ENCODE measurements at regions not wholly inside any gene's neighbourhood (a gene's known extent, or its start where the extent isn't known, plus 50 kb on each side); places are given as distances from the start of the nearest gene placed in this dataset.

- Histone ChIP-seq H3K27ac (ENCODE audit: low read depth, low read length) (no peak overlapping the region), H3K23ac (ENCODE audit: insufficient read length) (no peak overlapping the region), H3K23me2 (ENCODE audit: low read depth, low read length) (no peaks in the 10 kb centered on the region), H2AK5ac (ENCODE audit: low read depth, low read length) (no peak overlapping the region), H4K5ac (ENCODE audit: insufficient read length, low read depth, low read length) (no peak overlapping the region), H3K9me3 (ENCODE audit: insufficient read depth in 2 of 2, low read depth in 1 of 2, low read length in 1 of 2) (no peaks in the 10 kb centered on the region), H3K56ac (replicated peaks; ENCODE audit: insufficient read length, low read depth, low read length) (no peak overlapping the region), H3K14ac (ENCODE audit: insufficient read length) (no peak overlapping the region), H4K20me1 (replicated peaks in 1 of 2; ENCODE audit: control insufficient read depth in 1 of 2, insufficient read depth in 2 of 2, low read length in 2 of 2) (no peaks in the 10 kb centered on the region), H2BK20ac (ENCODE audit: low read length) (no peak overlapping the region), H2BK120ac (replicated peaks; ENCODE audit: low read depth, low read length) (no peak overlapping the region), H3K27me3 (replicated peaks in 1 of 4; ENCODE audit: control insufficient read depth in 3 of 4, extremely low read depth in 1 of 4, insufficient read depth in 3 of 4, low read length in 3 of 4) (no peaks in the 10 kb centered on the region), H2BK15ac (ENCODE audit: low read length) (no peak overlapping the region), H2BK12ac (ENCODE audit: low read depth, low read length) (no peak overlapping the region), H3K4me3 (ENCODE audit: extremely low read depth in 1 of 4, insufficient read depth in 2 of 4, low read depth in 3 of 4, low read length in 4 of 4) (no peak overlapping the region), H4K91ac (replicated peaks; ENCODE audit: insufficient read length, low read length) (no peak overlapping the region), H3K18ac (ENCODE audit: extremely low read depth, low read length) (no peak overlapping the region), H3K9ac (replicated peaks in 1 of 4; ENCODE audit: extremely low read depth in 1 of 4, low read depth in 3 of 4, low read length in 3 of 4) (no peak overlapping the region), H3K36me3 (ENCODE audit: control insufficient read depth in 2 of 4, insufficient read depth in 4 of 4, low read length in 3 of 4) (no peaks in the 10 kb centered on the region), H3K4me1 (replicated peaks in 1 of 4; ENCODE audit: control insufficient read depth in 3 of 4, insufficient read depth in 4 of 4, low read length in 3 of 4) (peaks cover 0 to 7% (median 2%) of the 10 kb centered on the region in 4 experiments; a peak in 3 of 7 replicates), H4K8ac (ENCODE audit: extremely low read depth, insufficient read depth, low read length) (no peak overlapping the region), H2AFZ (ENCODE audit: low read length) (no peak overlapping the region), H2BK5ac (ENCODE audit: low read depth, low read length) (no peak overlapping the region), H3K4me2 (ENCODE audit: insufficient read depth in 1 of 2, low read depth in 2 of 2, low read length in 2 of 2) (no peak overlapping the region), H3K4ac (replicated peaks; ENCODE audit: insufficient read length, low read depth, low read length) (no peak overlapping the region), H3K79me2 (ENCODE audit: control insufficient read depth in 1 of 2, insufficient read depth in 2 of 2, low read length in 2 of 2) (no peaks in the 10 kb centered on the region), H3K79me1 (ENCODE audit: low read depth, low read length) (no peaks in the 10 kb centered on the region)
- ChIA-PET POLR2A (ENCODE audit: partially characterized antibody) (no interaction called here), CTCF (ENCODE audit: partially characterized antibody) (interaction anchor here (1.1 to 4.4 kb wide), 2 partner anchors 17 to 268 kb away, joined by 3 to 18 read pairs; no protein-coding TSS in a partner anchor)
- 98% methylated on average over 2 of the region's 2 CpGs; no CpG with 5 or more reads in 1 of the 2 experiments for WGBS, 2 experiments (ENCODE audit: extremely low coverage in 1 of 2, insufficient coverage in 1 of 2, insufficient read length in 1 of 2, insufficient replicate concordance in 2 of 2, low coverage in 1 of 2, low lambda C conversion rate in 2 of 2, missing lambda C conversion rate in 1 of 2)
- DNase-seq (ENCODE audit: low read depth in 1 of 2, low spot score in 2 of 2) (no peak), FAIRE-seq (no peak)
- TF ChIP-seq CHD2 (IDR thresholded peaks at IDR 0.05; ENCODE audit: low read length), result no peak
These were observed 328.0 kb downstream of the ZNF621 start for GRCh38 chr3:40852712-40853111.
